H1 (cell line): ENCODE measurements at regions not wholly inside any gene's neighbourhood (a gene's known extent, or its start where the extent isn't known, plus 50 kb on each side); places are given as distances from the start of the nearest gene placed in this dataset.

Source experiments
- BACH1 ChIP-seq: IDR thresholded peaks from 2 replicates; pipeline ENCODE4 v1.6.1; 2012; ENCODE audit warnings: low read length, improper control_type of control experiment
- CHD7 ChIP-seq: fragments of 300-600 bp; sonication (generic); IDR thresholded peaks from 2 replicates; pipeline ENCODE4 v1.7.1; 2012; ENCODE audit warnings: low read length, moderate library complexity, mild to moderate bottlenecking, inconsistent platforms; ENCODE audit not compliant: insufficient replicate concordance
- GABPA ChIP-seq: IDR thresholded peaks from 2 replicates; pipeline ENCODE4 v1.6.1; 2011; ENCODE audit warnings: mild to moderate bottlenecking, low read length, moderate library complexity, borderline replicate concordance; ENCODE audit not compliant: insufficient read depth
- SIN3A ChIP-seq, 2 experiments: IDR thresholded peaks in 1 of 2; conservative IDR thresholded peaks in 1 of 2; 2 replicates each; pipeline ENCODE4 v1.6.1; 2011 to 2012; ENCODE audit warnings: low read length in 2 of 2, improper control_type of control experiment in 1 of 2, low read depth in 1 of 2, mild to moderate bottlenecking in 1 of 2
- SP1 ChIP-seq: IDR thresholded peaks from 2 replicates; pipeline ENCODE4 v1.6.1; 2011; ENCODE audit warnings: low read depth, low read length
- SP4 ChIP-seq: IDR thresholded peaks from 2 replicates; pipeline ENCODE4 v1.6.1; 2012; ENCODE audit warnings: low read length, inconsistent platforms
- USF2 ChIP-seq: IDR thresholded peaks from 2 replicates; pipeline ENCODE4 v1.6.1; 2011; ENCODE audit warnings: low read length, improper control_type of control experiment
- YY1 ChIP-seq: IDR thresholded peaks from 2 replicates; pipeline ENCODE4 v1.6.1; 2011; ENCODE audit warnings: low read depth, mild to moderate bottlenecking, low read length
- TF ChIP-seq, protein P1 (sequence below): IDR thresholded peaks from 2 replicates; pipeline ENCODE4 v1.6.1; 2011; ENCODE audit warnings: low read depth, mild to moderate bottlenecking, low read length; ENCODE audit not compliant: insufficient read depth

- no peak for TF ChIP-seq SIN3A (conservative IDR thresholded peaks at IDR 0.05 in 1 of 2, IDR thresholded peaks at IDR 0.05 in 1 of 2; ENCODE audit: low read depth in 1 of 2, low read length in 2 of 2)
- no peak for TF ChIP-seq SP4
- TF ChIP-seq GABPA, result no peak
- no peak for TF ChIP-seq YY1
- TF ChIP-seq CHD7, result no peak
- TF ChIP-seq SP1, result no peak
- TF ChIP-seq, protein P1, sequence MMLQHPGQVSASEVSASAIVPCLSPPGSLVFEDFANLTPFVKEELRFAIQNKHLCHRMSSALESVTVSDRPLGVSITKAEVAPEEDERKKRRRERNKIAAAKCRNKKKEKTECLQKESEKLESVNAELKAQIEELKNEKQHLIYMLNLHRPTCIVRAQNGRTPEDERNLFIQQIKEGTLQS, result no peak
- no peak for TF ChIP-seq BACH1
- no peak for TF ChIP-seq USF2
Measured at GRCh38 chr17:33992113-33992512, 263.0 kb upstream of the CCL2 start (continued).
